Keratinocyte (primary cell): ENCODE measurements at regions not wholly inside any gene's neighbourhood (a gene's known extent, or its start where the extent isn't known, plus 50 kb on each side); places are given as distances from the start of the nearest gene placed in this dataset.

Source experiments
- DNase-seq: peaks from one replicate; pipeline ENCODE4 v3.0.0-alpha.2; 2011; ENCODE audit warnings: low read depth, missing footprints, low spot score
- FAIRE-seq: peaks from 2 replicates; lab custom pipeline; 2011; peaks lifted over from hg19 to GRCh38; lab: Jason Lieb, UNC
- H2AFZ ChIP-seq: 2 replicates; pipeline ENCODE4 v1.6.0; 2012; ENCODE audit warnings: low read length, control low read depth, inconsistent platforms; ENCODE audit not compliant: control insufficient read depth
- H3K27ac ChIP-seq: 2 replicates; pipeline ENCODE4 v1.5.1; 2011; ENCODE audit warnings: low read length; ENCODE audit not compliant: control insufficient read depth, insufficient read depth
- H3K27me3 ChIP-seq: 3 replicates; pipeline ENCODE4 v1.6.0; 2011; ENCODE audit warnings: low read length; ENCODE audit not compliant: control insufficient read depth, insufficient read depth; ENCODE audit errors: extremely low read depth
- H3K36me3 ChIP-seq, 2 experiments: 2 replicates in 1 of 2; 3 replicates in 1 of 2; pipeline ENCODE4 v1.5.1; 2011; ENCODE audit warnings: low read length in 2 of 2, mild to moderate bottlenecking in 1 of 2; ENCODE audit not compliant: control insufficient read depth in 2 of 2, insufficient read depth in 2 of 2; ENCODE audit errors: extremely low read depth in 1 of 2
- H3K4me1 ChIP-seq: 3 replicates; pipeline ENCODE4 v1.5.1; 2011; ENCODE audit warnings: low read length; ENCODE audit not compliant: control insufficient read depth, insufficient read depth; ENCODE audit errors: extremely low read depth
- H3K4me2 ChIP-seq: 3 replicates; pipeline ENCODE4 v1.6.0; 2011; ENCODE audit warnings: low read depth, low read length; ENCODE audit not compliant: control insufficient read depth, insufficient read depth; ENCODE audit errors: extremely low read depth
- H3K4me3 ChIP-seq, 3 experiments: fragments of 200-600 bp in 1 of 3; sonication (generic) in 1 of 3; 2 replicates in 2 of 3; 3 replicates in 1 of 3; pipeline ENCODE4 v1.5.1; 2011 to 2016; ENCODE audit warnings: low read length in 3 of 3, mild to moderate bottlenecking in 3 of 3, control low read depth in 2 of 3, inconsistent platforms in 1 of 3, low read depth in 1 of 3, mixed read lengths in 1 of 3, mixed run types in 1 of 3, moderate library complexity in 1 of 3; ENCODE audit not compliant: control insufficient read depth in 2 of 3, insufficient read depth in 2 of 3; ENCODE audit errors: extremely low read depth in 1 of 3
- H3K79me2 ChIP-seq: 2 replicates; pipeline ENCODE4 v1.6.0; 2012; ENCODE audit warnings: low read length; ENCODE audit not compliant: control insufficient read depth, insufficient read depth
- H3K9ac ChIP-seq: 3 replicates; pipeline ENCODE4 v1.6.0; 2011; ENCODE audit warnings: low read length; ENCODE audit not compliant: control insufficient read depth, insufficient read depth; ENCODE audit errors: extremely low read depth
- H3K9me1 ChIP-seq: 3 replicates; pipeline ENCODE4 v1.6.0; 2011; ENCODE audit warnings: low read length; ENCODE audit not compliant: control insufficient read depth, insufficient read depth; ENCODE audit errors: extremely low read depth
- H3K9me3 ChIP-seq: 2 replicates; pipeline ENCODE4 v1.5.1; 2012; ENCODE audit warnings: low read depth, low read length; ENCODE audit not compliant: control insufficient read depth
- H4K20me1 ChIP-seq: 3 replicates; pipeline ENCODE4 v1.6.0; 2011; ENCODE audit warnings: low read length; ENCODE audit not compliant: control insufficient read depth, insufficient read depth; ENCODE audit errors: extremely low read depth
- EZH2 ChIP-seq: IDR thresholded peaks from one replicate; pipeline ENCODE4 v1.6.1; 2012; ENCODE audit warnings: inconsistent platforms, mild to moderate bottlenecking, low read length, moderate library complexity
- dilution Hi-C: fragments of 300-500 bp; cut with MboI; formaldehyde crosslinking; loops from one replicate; pipeline ENCODE4 v1.7.0; 2020; ENCODE audit warnings: low sequenced_read_pairs; ENCODE audit not compliant: extremely low pct_ligation_motif_present
- TF ChIP-seq, protein P1 (sequence below), 3 experiments: IDR thresholded peaks in 1 of 3; conservative IDR thresholded peaks in 1 of 3; optimal IDR thresholded peaks in 1 of 3; 2 replicates in 2 of 3; 3 replicates in 1 of 3; pipeline versions ENCODE3 to v1.5.1; 2011; ENCODE audit warnings: low read length in 3 of 3, mild to moderate bottlenecking in 3 of 3, moderate library complexity in 2 of 3, control low read depth in 1 of 3, inconsistent platforms in 1 of 3; ENCODE audit not compliant: insufficient read depth in 2 of 3; ENCODE audit errors: extremely low read depth in 1 of 3

DNA sequence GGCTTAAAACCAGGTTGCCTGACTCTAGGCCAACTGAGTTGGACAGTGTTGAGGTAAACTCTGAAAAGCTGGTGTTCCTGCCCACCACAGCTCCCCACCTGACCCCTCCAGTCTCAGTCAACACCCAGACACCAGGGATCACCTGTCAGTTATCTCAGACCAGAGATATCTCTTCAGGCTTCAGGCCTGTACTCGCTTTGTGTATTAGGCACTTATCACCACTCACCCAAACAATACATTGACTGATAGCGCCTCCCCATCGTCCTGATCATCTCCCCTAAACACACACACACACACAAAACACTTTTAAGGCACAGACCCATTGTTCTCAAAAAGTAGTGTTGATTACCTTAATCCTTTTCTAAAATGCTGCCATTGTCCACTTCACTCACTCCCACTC, 111.5 kb downstream of the PLCE1 start:
- no peak for FAIRE-seq
- no peak overlapping the region for H3K4me2 ChIP-seq
- dilution Hi-C loops = no loop called here

DNA sequence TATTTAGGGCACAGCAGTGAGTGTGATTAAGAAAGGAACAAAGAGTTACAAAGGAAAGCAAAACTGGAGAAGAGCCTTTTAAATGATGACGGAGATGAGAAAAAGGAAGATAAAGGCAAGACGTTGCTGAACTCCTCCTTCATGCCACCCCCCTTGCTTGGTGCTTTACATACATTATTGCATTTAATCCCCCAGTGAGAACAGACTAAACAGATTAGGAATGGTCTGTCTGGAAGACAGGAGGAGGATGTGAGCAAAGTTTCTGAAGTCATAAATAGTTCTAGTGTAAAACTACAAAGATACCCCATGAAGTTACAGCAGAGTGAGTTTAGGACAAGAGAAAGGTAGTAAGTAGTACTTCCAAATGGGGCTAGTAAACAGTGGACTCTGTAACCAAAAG, 113.5 kb downstream of the PLCE1 start:
- FAIRE-seq (no peak), DNase-seq (no peak)
- Histone ChIP-seq H3K36me3 (no peaks in the 10 kb centered on the region), H3K4me1 (no peaks in the 10 kb centered on the region), H3K4me2 (no peak overlapping the region), H3K79me2 (no peaks in the 10 kb centered on the region), H3K9me3 (no peaks in the 10 kb centered on the region), H3K27me3 (no peaks in the 10 kb centered on the region), H3K9me1 (no peaks in the 10 kb centered on the region), H3K9ac (no peak overlapping the region), H2AFZ (no peak overlapping the region), H4K20me1 (no peaks in the 10 kb centered on the region), H3K4me3 (no peak overlapping the region), H3K27ac (no peak overlapping the region)
- TF ChIP-seq EZH2 = no peak
- TF ChIP-seq, protein P1, sequence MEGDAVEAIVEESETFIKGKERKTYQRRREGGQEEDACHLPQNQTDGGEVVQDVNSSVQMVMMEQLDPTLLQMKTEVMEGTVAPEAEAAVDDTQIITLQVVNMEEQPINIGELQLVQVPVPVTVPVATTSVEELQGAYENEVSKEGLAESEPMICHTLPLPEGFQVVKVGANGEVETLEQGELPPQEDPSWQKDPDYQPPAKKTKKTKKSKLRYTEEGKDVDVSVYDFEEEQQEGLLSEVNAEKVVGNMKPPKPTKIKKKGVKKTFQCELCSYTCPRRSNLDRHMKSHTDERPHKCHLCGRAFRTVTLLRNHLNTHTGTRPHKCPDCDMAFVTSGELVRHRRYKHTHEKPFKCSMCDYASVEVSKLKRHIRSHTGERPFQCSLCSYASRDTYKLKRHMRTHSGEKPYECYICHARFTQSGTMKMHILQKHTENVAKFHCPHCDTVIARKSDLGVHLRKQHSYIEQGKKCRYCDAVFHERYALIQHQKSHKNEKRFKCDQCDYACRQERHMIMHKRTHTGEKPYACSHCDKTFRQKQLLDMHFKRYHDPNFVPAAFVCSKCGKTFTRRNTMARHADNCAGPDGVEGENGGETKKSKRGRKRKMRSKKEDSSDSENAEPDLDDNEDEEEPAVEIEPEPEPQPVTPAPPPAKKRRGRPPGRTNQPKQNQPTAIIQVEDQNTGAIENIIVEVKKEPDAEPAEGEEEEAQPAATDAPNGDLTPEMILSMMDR (optimal IDR thresholded peaks at IDR 0.05 in 1 of 3, IDR thresholded peaks at IDR 0.05 in 1 of 3, conservative IDR thresholded peaks at IDR 0.05 in 1 of 3; ENCODE audit: extremely low read depth in 1 of 3, insufficient read depth in 2 of 3, low read length in 3 of 3) = no peak
- dilution Hi-C loops = no loop called here

More for the DNA sequence above, 111.5 kb downstream of the PLCE1 start:
- H3K4me1 ChIP-seq = no peaks in the 10 kb centered on the region
- TF ChIP-seq EZH2 = no peak
- TF ChIP-seq, protein P1 (optimal IDR thresholded peaks at IDR 0.05 in 1 of 3, IDR thresholded peaks at IDR 0.05 in 1 of 3, conservative IDR thresholded peaks at IDR 0.05 in 1 of 3; ENCODE audit: extremely low read depth in 1 of 3, insufficient read depth in 2 of 3, low read length in 3 of 3) = no peak
- no peak overlapping the region for H3K27ac ChIP-seq
- H3K9me1 ChIP-seq = no peaks in the 10 kb centered on the region
- no peaks in the 10 kb centered on the region for H3K9me3 ChIP-seq
- H3K36me3 ChIP-seq = no peaks in the 10 kb centered on the region
- no peak overlapping the region for H3K9ac ChIP-seq
- H2AFZ ChIP-seq = no peak overlapping the region
- no peaks in the 10 kb centered on the region for H3K79me2 ChIP-seq
- H3K27me3 ChIP-seq = no peaks in the 10 kb centered on the region
- DNase-seq = no peak
- H3K4me3 ChIP-seq = no peak overlapping the region
- no peaks in the 10 kb centered on the region for H4K20me1 ChIP-seq
